ENCODE measurements at regions not wholly inside any gene's neighbourhood (a gene's known extent, or its start where the extent isn't known, plus 50 kb on each side); places are given as distances from the start of the nearest gene placed in this dataset.
"Not testable (repeated sequence)": the region's sequence is repeated elsewhere in the genome, so short reads cannot be mapped to it uniquely, and the experiment has no call there.

GRCh38 chr12:73665193-73665592 lies 872.4 kb upstream of the ATXN7L3B start:
- Histone ChIP-seq H3K9ac (ENCODE audit: low read length) (no peak overlapping the region), H3K4me2 (replicated peaks; ENCODE audit: low read depth, low read length, poor library complexity, severe bottlenecking) (no peak overlapping the region), H3K27ac (ENCODE audit: low read length in 2 of 2) (no peak overlapping the region), H3K27me3 (replicated peaks in 1 of 4; ENCODE audit: control extremely low read depth in 1 of 4, control insufficient read depth in 3 of 4, insufficient read depth in 4 of 4, low read length in 3 of 4) (no peaks in the 10 kb centered on the region), H3K4me3 (ENCODE audit: control extremely low read depth in 1 of 5, extremely low read depth in 1 of 5, insufficient read depth in 1 of 5, low read depth in 2 of 5, low read length in 4 of 5) (no peak overlapping the region), H3K4me1 (ENCODE audit: control insufficient read depth in 2 of 2, insufficient read depth in 2 of 2, low read length in 2 of 2) (no peaks in the 10 kb centered on the region), H3K79me2 (ENCODE audit: control insufficient read depth, insufficient read depth, low read length) (no peaks in the 10 kb centered on the region), H3K36me3 (replicated peaks in 1 of 2; ENCODE audit: control extremely low read depth in 1 of 2, control insufficient read depth in 1 of 2, extremely low read depth in 1 of 2, insufficient read depth in 2 of 2, low read length in 1 of 2) (no peaks in the 10 kb centered on the region), H2AFZ (ENCODE audit: insufficient read depth, low read depth, low read length, poor library complexity, severe bottlenecking) (no peak overlapping the region), H4K20me1 (ENCODE audit: control insufficient read depth, insufficient read depth, low read length, poor library complexity, severe bottlenecking) (no peaks in the 10 kb centered on the region), H3K9me3 (ENCODE audit: control extremely low read depth in 1 of 3, control insufficient read depth in 2 of 3, insufficient read depth in 1 of 3, low read length in 2 of 3) (peaks cover 0 to 13% (median 0%) of the 10 kb centered on the region in 3 donors)
- POLR2A ChIA-PET, result no interaction called here
- intact Hi-C loops (cut with micrococcal nuclease), result no loop called here
- CTCF ChIA-PET, result no interaction called here
- ATAC-seq (ENCODE audit: low read depth), result no peak
- no peak for DNase-seq
- H3K27ac Mint-ChIP-seq, result no peak overlapping the region
- WGBS (ENCODE audit: insufficient coverage), result 94% methylated on average over 15 of the region's 16 CpGs
- no peaks in the 10 kb centered on the region for H3K9me3 Mint-ChIP-seq (ENCODE audit: insufficient read depth)
- no peaks in the 10 kb centered on the region for H3K27me3 Mint-ChIP-seq
- H3K4me1 Mint-ChIP-seq, result no peaks in the 10 kb centered on the region
- TF ChIP-seq CTCF (IDR thresholded peaks at IDR 0.05), result no peak
- TF ChIP-seq EZH2 (IDR thresholded peaks at IDR 0.05; ENCODE audit: borderline replicate concordance, insufficient read depth, low read depth, low read length, poor library complexity, severe bottlenecking), result no peak
- no peak overlapping the region for H3K4me3 Mint-ChIP-seq

- POLR2A ChIA-PET; H3K9me3 ChIP-seq (ENCODE audit: control extremely low read depth in 1 of 3, control insufficient read depth in 2 of 3, insufficient read depth in 1 of 3, low read length in 2 of 3); H3K27ac Mint-ChIP-seq; H3K27me3 ChIP-seq (replicated peaks in 1 of 4; ENCODE audit: control extremely low read depth in 1 of 4, control insufficient read depth in 3 of 4, insufficient read depth in 4 of 4, low read length in 3 of 4); H3K36me3 ChIP-seq (replicated peaks in 1 of 2; ENCODE audit: control extremely low read depth in 1 of 2, control insufficient read depth in 1 of 2, extremely low read depth in 1 of 2, insufficient read depth in 2 of 2, low read length in 1 of 2); H3K9ac ChIP-seq (ENCODE audit: low read length); ATAC-seq (ENCODE audit: low read depth); H3K4me3 ChIP-seq (ENCODE audit: control extremely low read depth in 1 of 5, extremely low read depth in 1 of 5, insufficient read depth in 1 of 5, low read depth in 2 of 5, low read length in 4 of 5); H3K79me2 ChIP-seq (ENCODE audit: control insufficient read depth, insufficient read depth, low read length); H3K9me3 Mint-ChIP-seq (ENCODE audit: insufficient read depth); H4K20me1 ChIP-seq (ENCODE audit: control insufficient read depth, insufficient read depth, low read length, poor library complexity, severe bottlenecking); DNase-seq; H2AFZ ChIP-seq (ENCODE audit: insufficient read depth, low read depth, low read length, poor library complexity, severe bottlenecking); CTCF ChIA-PET; H3K4me2 ChIP-seq (replicated peaks; ENCODE audit: low read depth, low read length, poor library complexity, severe bottlenecking); H3K27me3 Mint-ChIP-seq; H3K4me3 Mint-ChIP-seq; intact Hi-C loops (cut with micrococcal nuclease); H3K4me1 Mint-ChIP-seq; H3K4me1 ChIP-seq (ENCODE audit: control insufficient read depth in 2 of 2, insufficient read depth in 2 of 2, low read length in 2 of 2); H3K27ac ChIP-seq (ENCODE audit: low read length in 2 of 2): not testable (repeated sequence)
- 82% methylated on average over 3 of the region's 3 CpGs for WGBS (ENCODE audit: insufficient coverage)
Observed at GRCh38 chr12:73671550-73671949, 866.1 kb upstream of the ATXN7L3B start.

Data from B cell (primary cell).